Activated naive CD4-positive, alpha-beta T cell treated with anti-CD3 and anti-CD28 coated beads for 36 hours (primary cell): ENCODE measurements at regions not wholly inside any gene's neighbourhood (a gene's known extent, or its start where the extent isn't known, plus 50 kb on each side); places are given as distances from the start of the nearest gene placed in this dataset.

Experiments
- CTCF ChIA-PET: fragments of 350-600 bp; sonication (Branson Sonifier 250); formaldehyde crosslinking; loops from one replicate; lab custom pipeline; 2021; ENCODE audit warnings: antibody characterized with exemption; lab: Charles Lee
- DNase-seq: peaks from one replicate; pipeline ENCODE4 v3.0.0-alpha.2; 2020
- H3K27ac Mint-ChIP-seq: one replicate; pipeline ENCODE4 v1.8.0; 2021; ENCODE audit warnings: mild to moderate bottlenecking, mixed read lengths
- H3K27me3 Mint-ChIP-seq: one replicate; pipeline ENCODE4 v1.8.0; 2021; ENCODE audit warnings: low read depth, mixed read lengths
- H3K36me3 Mint-ChIP-seq: one replicate; pipeline ENCODE4 v1.8.0; 2021; ENCODE audit warnings: low read depth, mixed read lengths
- H3K4me1 Mint-ChIP-seq: one replicate; pipeline ENCODE4 v1.8.0; 2021; ENCODE audit warnings: low read depth, mixed read lengths
- H3K4me3 Mint-ChIP-seq: one replicate; pipeline ENCODE4 v1.8.0; 2021; ENCODE audit warnings: mild to moderate bottlenecking, moderate library complexity, mixed read lengths
- H3K9me3 Mint-ChIP-seq: one replicate; pipeline ENCODE4 v1.8.0; 2021; ENCODE audit warnings: mixed read lengths
- intact Hi-C: fragments of 100-400 bp; cut with micrococcal nuclease; formaldehyde crosslinking; loops from one replicate; pipeline ENCODE4 v1.15.1; 2023

DNA sequence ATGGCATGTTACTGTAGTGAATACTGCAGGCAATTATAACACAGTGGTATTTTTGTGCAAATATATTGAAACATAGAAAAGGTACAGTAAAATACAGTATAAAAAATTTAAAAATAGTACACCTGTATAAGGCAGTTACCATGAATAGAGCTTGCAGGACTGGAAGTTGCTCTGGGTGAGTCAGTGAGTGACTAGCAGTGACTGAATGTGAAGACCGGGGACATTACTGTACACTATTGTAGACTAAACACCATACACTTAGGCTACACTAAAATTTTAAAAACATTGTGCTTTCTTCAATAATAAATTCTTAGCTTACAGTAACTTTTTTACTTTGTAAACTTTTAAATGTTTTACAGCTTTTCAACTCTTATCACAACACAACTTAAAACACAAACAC lies 181.7 kb downstream of the GALC start:
- Mint-ChIP-seq H3K27ac (no peak overlapping the region), H3K4me3 (no peak overlapping the region), H3K36me3 (no peaks in the 10 kb centered on the region), H3K9me3 (no peaks in the 10 kb centered on the region), H3K27me3 (no peaks in the 10 kb centered on the region), H3K4me1 (no peaks in the 10 kb centered on the region)
- CTCF ChIA-PET = no interaction called here
- intact Hi-C loops = no loop called here
- DNase-seq = no peak

DNA sequence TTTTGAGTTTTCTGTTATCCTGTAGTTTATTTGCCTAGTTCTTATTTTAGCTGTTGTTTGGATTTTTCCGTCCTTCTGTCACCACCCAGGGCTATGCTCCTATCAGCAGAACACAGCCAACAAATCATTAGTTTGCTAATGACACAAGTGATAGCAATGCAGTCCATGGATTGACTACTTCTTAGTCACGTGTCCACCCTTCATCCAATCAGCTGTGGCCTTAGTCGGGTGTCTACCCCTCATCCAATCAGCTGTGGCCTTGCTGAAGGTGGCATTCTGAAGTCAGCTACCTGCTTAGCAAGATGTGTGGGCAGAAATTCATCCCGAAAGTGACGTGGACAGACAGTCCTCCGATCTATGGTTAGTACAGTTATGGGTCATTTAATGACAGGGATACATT lies 182.3 kb downstream of the GALC start:
- no peak for DNase-seq
- H3K36me3 Mint-ChIP-seq = no peaks in the 10 kb centered on the region
- H3K27ac Mint-ChIP-seq = no peak overlapping the region
- no peak overlapping the region for H3K4me3 Mint-ChIP-seq
- CTCF ChIA-PET = interaction anchor here (0.6 kb wide), 1 partner anchor 48 kb away, joined by 3 read pairs; no protein-coding TSS in a partner anchor
- no peaks in the 10 kb centered on the region for H3K27me3 Mint-ChIP-seq
- intact Hi-C loops = no loop called here
- H3K4me1 Mint-ChIP-seq = no peaks in the 10 kb centered on the region
- H3K9me3 Mint-ChIP-seq = no peaks in the 10 kb centered on the region

DNA sequence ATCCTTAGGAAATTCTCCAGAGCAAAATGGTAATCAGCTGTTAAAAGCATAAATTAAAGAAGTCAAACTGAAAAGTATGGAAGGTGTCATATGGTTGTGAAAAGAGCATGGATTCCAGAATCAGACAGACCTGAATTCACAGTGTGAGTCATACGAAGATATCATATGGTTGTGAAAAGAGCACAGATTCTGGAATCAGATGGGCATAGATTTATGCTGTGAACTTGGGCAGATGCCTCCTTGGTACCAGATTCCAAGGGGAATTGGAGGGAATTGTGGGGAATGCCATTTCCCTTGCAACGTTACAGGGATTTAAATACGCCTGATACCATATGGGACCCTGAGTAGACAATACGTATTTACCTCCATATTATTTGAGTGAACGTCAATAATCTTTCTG lies 183.7 kb downstream of the GALC start:
- no peaks in the 10 kb centered on the region for H3K27me3 Mint-ChIP-seq
- CTCF ChIA-PET = no interaction called here

DNA sequence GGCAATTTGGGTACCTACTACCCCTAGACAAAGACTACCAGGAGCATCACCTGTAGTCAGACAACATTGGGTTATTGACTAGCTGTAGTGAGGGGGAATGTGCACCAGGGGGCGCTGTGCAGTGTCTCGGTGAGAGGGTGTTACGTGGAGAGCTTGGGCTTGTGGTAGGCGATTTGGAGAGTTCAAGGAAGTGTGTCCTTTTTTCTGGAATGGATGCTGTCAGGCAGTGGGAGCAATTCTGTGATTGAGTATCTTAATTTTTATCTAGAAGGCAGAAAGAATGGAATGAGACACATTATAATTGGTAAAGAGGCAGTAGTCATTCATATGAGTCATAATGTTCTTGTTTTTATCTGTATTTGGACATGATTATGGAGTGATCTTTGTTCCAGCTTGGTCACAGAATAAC lies 187.7 kb downstream of the GALC start:
- DNase-seq = peak; percentile 78
- peaks cover 4% of the 10 kb centered on the region for H3K27me3 Mint-ChIP-seq
- no peak overlapping the region for H3K4me3 Mint-ChIP-seq
- intact Hi-C loops = loop anchor here (1.0 kb wide), 2 partner anchors 91 to 363 kb away; no protein-coding TSS in a partner anchor
- CTCF ChIA-PET = interaction anchor here (0.6 to 5.0 kb wide), 23 partner anchors 10 to 1728 kb away, joined by 3 to 64 read pairs (median 4); no protein-coding TSS in a partner anchor
- H3K4me1 Mint-ChIP-seq = peaks cover 2% of the 10 kb centered on the region
- H3K27ac Mint-ChIP-seq = no peak overlapping the region
- H3K36me3 Mint-ChIP-seq = no peaks in the 10 kb centered on the region
- H3K9me3 Mint-ChIP-seq = no peaks in the 10 kb centered on the region

More for the DNA sequence above, 183.7 kb downstream of the GALC start:
- Mint-ChIP-seq H3K4me3 (no peak overlapping the region), H3K36me3 (no peaks in the 10 kb centered on the region), H3K27ac (no peak overlapping the region), H3K4me1 (peaks cover 2% of the 10 kb centered on the region), H3K9me3 (no peaks in the 10 kb centered on the region)
- intact Hi-C loops = no loop called here
- no peak for DNase-seq

DNA sequence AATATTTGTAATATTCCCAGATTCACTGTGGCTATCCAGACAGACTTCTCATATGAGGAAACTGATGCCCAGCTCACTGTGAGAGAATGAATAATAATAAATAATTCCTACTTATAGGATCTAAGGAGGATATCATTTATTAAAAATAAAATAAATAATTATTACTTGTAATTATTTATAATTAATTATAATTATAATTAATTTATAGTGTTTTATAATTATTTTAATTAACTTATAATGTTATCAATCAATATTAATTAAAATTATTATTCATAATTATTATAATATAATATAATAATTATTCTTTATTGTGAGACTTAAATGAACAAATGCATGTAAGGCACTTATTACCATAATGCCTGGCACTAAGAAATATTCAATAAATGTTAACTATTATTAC lies 192.8 kb downstream of the GALC start:
- H3K4me1 Mint-ChIP-seq = no peaks in the 10 kb centered on the region
- H3K27me3 Mint-ChIP-seq = peaks cover 7% of the 10 kb centered on the region
- DNase-seq = no peak
- intact Hi-C loops = no loop called here
- H3K27ac Mint-ChIP-seq = no peak overlapping the region
- no peaks in the 10 kb centered on the region for H3K36me3 Mint-ChIP-seq
- H3K4me3 Mint-ChIP-seq = no peak overlapping the region
- CTCF ChIA-PET = interaction anchor here (1.8 kb wide), 1 partner anchor 96 kb away, joined by 4 read pairs; no protein-coding TSS in a partner anchor
- no peaks in the 10 kb centered on the region for H3K9me3 Mint-ChIP-seq

DNA sequence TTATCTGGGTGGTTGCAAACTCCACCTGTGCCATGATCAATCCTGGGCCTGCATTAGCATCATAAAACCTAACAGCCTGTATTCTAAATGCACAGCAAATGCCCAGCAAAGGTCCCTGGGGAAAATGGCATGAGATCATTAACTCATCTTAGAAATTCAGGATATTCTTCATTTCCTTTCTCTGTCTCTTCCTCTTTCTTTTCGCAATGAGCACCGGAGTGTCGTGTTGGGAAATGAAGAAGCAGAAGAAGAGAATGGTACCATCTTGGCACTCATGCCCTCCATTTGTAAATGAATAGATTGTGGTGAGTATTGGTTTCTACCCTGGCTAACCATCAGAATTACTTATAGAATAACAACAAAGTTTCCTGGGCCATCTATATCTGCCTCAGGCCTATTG lies 193.6 kb downstream of the GALC start:
- H3K36me3 Mint-ChIP-seq = no peaks in the 10 kb centered on the region
- H3K9me3 Mint-ChIP-seq = no peaks in the 10 kb centered on the region
- DNase-seq = no peak
- peaks cover 7% of the 10 kb centered on the region for H3K27me3 Mint-ChIP-seq
- intact Hi-C loops = no loop called here
- CTCF ChIA-PET = interaction anchor here (1.1 kb wide), 1 partner anchor 54 kb away, joined by 3 read pairs; no protein-coding TSS in a partner anchor
- H3K4me3 Mint-ChIP-seq = no peak overlapping the region
- no peaks in the 10 kb centered on the region for H3K4me1 Mint-ChIP-seq
- H3K27ac Mint-ChIP-seq = no peak overlapping the region

DNA sequence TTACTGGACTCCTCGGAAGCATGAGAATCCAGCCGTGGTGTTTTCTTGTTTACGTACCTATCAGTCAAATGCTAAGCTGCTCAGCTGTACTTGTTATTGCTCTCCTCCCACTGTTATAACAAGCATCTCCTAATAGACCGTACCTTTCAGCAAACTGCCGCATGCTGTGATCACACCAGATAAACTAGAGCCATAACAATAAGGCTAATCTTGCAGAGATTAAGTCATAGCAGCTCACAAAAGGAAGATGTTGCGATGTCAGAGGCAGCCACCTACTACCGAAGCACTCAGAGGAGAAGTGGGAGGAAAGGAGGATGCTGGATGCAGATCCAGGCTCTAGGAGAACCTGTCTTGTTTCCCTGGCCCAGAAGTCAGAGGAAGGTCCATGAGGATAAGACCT lies 196.0 kb downstream of the GALC start:
- H3K27me3 Mint-ChIP-seq = peaks cover 5% of the 10 kb centered on the region
- no peaks in the 10 kb centered on the region for H3K9me3 Mint-ChIP-seq
- CTCF ChIA-PET = no interaction called here
- no peaks in the 10 kb centered on the region for H3K4me1 Mint-ChIP-seq
- intact Hi-C loops = no loop called here
- H3K27ac Mint-ChIP-seq = no peak overlapping the region
- no peak for DNase-seq
- H3K4me3 Mint-ChIP-seq = no peak overlapping the region
- H3K36me3 Mint-ChIP-seq = no peaks in the 10 kb centered on the region

DNA sequence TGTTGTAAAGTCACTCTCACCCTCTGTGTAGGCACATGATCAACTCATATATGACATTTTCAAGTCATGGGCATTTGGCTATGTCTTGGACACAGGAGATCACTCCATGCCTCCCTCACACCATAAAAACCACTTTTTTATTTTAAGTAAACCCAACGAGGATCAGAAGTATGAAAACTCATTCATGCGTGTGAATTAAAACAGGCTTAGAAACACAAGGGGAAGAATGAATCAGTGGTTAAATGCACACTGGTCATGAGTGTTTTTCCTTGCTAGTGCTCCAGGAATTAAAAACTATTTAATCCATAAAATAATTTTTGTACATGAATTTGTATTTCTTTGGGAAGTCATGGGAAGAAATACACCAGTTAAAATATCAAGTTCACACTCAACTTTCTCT lies 198.4 kb downstream of the GALC start:
- H3K27ac Mint-ChIP-seq = no peak overlapping the region
- no peaks in the 10 kb centered on the region for H3K4me1 Mint-ChIP-seq
- no peaks in the 10 kb centered on the region for H3K36me3 Mint-ChIP-seq
- H3K9me3 Mint-ChIP-seq = no peaks in the 10 kb centered on the region
- peaks cover 3% of the 10 kb centered on the region for H3K27me3 Mint-ChIP-seq
- no peak for DNase-seq
- CTCF ChIA-PET = interaction anchor here (1.9 kb wide), 1 partner anchor 10 kb away, joined by 8 read pairs; no protein-coding TSS in a partner anchor
- intact Hi-C loops = no loop called here
- H3K4me3 Mint-ChIP-seq = no peak overlapping the region

DNA sequence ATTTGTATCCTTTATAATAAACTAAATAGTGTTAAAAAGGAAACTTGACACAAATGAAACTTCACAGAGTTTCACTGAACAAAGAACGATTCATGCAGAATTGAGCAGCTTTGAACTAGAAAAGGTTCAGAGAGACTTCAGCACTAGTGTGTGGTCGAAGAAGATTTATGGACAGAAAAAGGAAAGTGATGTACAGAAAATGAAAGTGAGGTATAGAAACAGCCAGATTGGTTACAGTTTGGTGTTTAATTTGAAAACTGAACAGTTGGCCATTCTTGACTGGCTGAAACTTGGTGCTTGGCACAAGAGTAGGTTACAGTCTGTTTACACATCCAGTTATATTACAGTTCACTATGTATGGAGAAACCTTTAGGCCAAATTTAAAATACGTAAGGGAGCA lies 207.1 kb downstream of the GALC start:
- Mint-ChIP-seq H3K4me3 (no peak overlapping the region), H3K27ac (peak overlapping the region; percentile 28), H3K36me3 (no peaks in the 10 kb centered on the region), H3K27me3 (no peaks in the 10 kb centered on the region), H3K9me3 (peaks cover 2% of the 10 kb centered on the region), H3K4me1 (no peaks in the 10 kb centered on the region)
- intact Hi-C loops = no loop called here
- CTCF ChIA-PET = no interaction called here
- DNase-seq = no peak

DNA sequence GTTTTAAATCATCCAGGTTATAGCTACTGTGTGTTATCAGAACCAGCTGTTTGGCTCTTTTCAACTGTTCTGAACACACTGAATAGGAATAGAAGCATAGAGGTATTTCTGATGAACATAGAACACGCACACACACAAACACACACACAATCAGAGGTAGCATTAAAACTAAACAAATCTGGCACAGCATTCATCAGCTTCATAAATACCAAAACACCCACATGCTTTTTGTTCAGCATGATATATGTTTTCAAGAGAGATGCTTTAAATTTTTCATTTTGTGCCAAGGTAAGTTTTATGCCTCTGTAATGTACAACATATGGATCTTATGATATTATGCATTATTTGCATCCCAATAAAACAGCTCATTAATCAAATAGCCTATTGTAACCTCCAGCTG lies 208.6 kb downstream of the GALC start:
- Mint-ChIP-seq H3K9me3 (peaks cover 4% of the 10 kb centered on the region), H3K27ac (no peak overlapping the region), H3K4me3 (no peak overlapping the region), H3K4me1 (no peaks in the 10 kb centered on the region), H3K36me3 (no peaks in the 10 kb centered on the region), H3K27me3 (no peaks in the 10 kb centered on the region)
- CTCF ChIA-PET = interaction anchor here (2.6 kb wide), 1 partner anchor 21 kb away, joined by 7 read pairs; no protein-coding TSS in a partner anchor
- intact Hi-C loops = no loop called here
- DNase-seq = no peak

DNA sequence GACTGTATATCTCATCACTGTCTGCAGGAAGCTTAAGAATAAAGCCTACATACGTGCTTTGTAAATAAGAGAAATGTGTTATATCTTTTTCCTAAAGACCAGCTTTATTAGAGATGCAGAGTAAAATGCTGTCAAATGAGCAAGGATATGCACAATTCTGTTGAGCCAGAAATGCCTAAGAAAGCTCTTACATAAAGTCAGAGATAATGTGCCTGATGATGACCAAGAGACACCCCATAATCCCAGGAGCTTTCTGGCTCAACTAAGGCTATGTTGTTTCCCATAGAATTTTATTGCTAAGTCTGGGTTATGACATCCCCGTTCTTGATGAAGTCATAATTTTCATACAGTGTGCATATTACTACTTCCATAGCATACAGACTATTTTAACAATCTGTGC lies 209.9 kb downstream of the GALC start:
- Mint-ChIP-seq H3K36me3 (no peaks in the 10 kb centered on the region), H3K9me3 (peaks cover 6% of the 10 kb centered on the region), H3K27me3 (no peaks in the 10 kb centered on the region), H3K27ac (no peak overlapping the region), H3K4me1 (no peaks in the 10 kb centered on the region), H3K4me3 (no peak overlapping the region)
- CTCF ChIA-PET = interaction anchor here (0.6 to 2.6 kb wide), 4 partner anchors 15 to 38 kb away, joined by 3 to 7 read pairs (median 4); no protein-coding TSS in a partner anchor
- DNase-seq = no peak
- intact Hi-C loops = no loop called here

DNA sequence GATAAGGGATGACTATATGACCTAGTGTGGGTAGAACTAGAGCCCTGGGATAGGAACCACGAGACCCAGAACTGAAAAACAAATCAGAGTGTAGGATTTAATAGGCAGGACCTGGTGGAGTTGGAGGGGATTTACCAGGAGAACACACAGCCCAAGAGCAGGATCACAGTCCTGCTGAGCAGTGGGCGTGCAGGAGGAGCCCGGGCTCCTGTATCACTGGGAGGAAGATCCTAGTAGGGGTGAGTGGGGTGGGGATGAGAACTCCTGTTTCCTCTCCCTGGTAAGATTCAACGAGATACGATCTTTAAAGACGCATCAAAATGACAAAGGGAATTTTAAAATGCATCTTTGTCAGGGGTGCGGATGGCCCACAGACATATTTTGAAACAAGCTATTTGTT lies 220.1 kb downstream of the GALC start:
- Mint-ChIP-seq H3K4me3 (no peak overlapping the region), H3K4me1 (no peaks in the 10 kb centered on the region), H3K36me3 (no peaks in the 10 kb centered on the region), H3K9me3 (peaks cover 3% of the 10 kb centered on the region), H3K27me3 (no peaks in the 10 kb centered on the region), H3K27ac (no peak overlapping the region)
- intact Hi-C loops = no loop called here
- CTCF ChIA-PET = no interaction called here
- no peak for DNase-seq

DNA sequence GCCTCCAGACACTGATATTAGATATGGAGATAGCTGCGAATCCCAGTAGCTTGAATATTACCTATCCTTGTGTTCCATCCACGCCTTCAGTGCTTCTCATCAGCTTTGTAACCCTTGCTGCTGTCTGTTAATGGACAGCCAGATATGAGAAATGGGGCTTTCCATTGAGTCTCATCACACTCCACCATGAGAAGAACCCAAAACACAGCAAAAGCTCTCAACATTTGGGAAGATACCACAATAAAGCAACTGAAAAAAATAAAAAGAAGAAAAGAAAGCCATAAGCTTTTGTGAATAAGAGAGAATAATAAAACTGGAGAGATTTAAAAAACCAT lies 225.4 kb downstream of the GALC start:
- H3K4me3 Mint-ChIP-seq = no peak overlapping the region
- CTCF ChIA-PET = no interaction called here
- no peaks in the 10 kb centered on the region for H3K4me1 Mint-ChIP-seq
- intact Hi-C loops = no loop called here
- no peak overlapping the region for H3K27ac Mint-ChIP-seq
- peaks cover 4% of the 10 kb centered on the region for H3K36me3 Mint-ChIP-seq
- no peaks in the 10 kb centered on the region for H3K27me3 Mint-ChIP-seq
- no peak for DNase-seq
- H3K9me3 Mint-ChIP-seq = peaks cover 8% of the 10 kb centered on the region
